COLO829 (cell line): ENCODE measurements at regions not wholly inside any gene's neighbourhood (a gene's known extent, or its start where the extent isn't known, plus 50 kb on each side); places are given as distances from the start of the nearest gene placed in this dataset.
"Not testable (repeated sequence)": the region's sequence is repeated elsewhere in the genome, so short reads cannot be mapped to it uniquely, and the experiment has no call there.

Experiments
- DNase-seq: peaks from one replicate; pipeline ENCODE4 v3.0.0; 2012; ENCODE audit warnings: low spot score

- no peak for DNase-seq
These were observed 258.6 kb upstream of the AGTR2 start for GRCh38 chrX:115911967-115912366.

DNA sequence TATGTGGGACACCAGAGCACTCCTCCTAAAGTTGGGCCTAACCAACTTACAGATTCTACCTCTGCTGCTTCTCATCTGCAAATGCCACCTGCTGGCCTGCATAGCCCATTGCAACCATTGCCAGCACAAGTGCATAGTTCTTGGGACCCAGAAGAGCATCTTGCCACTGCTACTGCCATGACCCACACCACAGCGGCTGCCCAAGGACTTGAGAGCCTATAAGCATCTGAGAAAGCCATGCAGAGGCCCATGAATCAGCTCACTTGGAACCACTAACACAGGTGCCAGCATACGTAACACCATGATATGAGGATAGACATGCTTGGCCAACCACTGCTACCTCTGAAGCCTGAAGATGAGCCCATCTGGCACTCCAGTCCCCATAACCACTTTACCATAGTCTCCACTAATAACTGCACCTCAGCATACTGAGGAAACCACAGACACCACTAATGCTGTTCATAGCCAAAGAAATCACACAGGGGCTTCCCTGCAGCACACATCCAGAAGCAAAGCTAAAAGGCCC lies 258.1 kb upstream of the AGTR2 start:
- no peak for DNase-seq

DNA sequence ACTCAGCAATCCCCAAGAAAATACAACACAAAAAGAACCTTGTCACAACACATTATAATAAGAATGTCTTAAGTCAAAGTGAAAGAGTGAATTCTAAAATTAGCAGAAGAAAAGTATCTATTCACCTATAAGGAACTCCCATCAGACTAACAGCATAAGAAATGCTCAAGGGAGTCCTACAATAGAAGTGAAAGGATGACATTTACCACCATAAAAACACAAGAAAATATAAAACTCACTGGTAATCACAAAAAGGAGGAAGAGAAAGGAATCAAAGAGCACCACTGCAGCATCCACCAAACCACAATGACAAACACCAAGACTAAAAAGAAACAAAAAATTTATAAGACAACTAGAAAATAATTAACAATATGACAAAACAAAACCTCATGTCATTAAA lies 257.0 kb upstream of the AGTR2 start:
- no peak for DNase-seq

- DNase-seq = not testable (repeated sequence)
These were observed 254.9 kb upstream of the AGTR2 start for GRCh38 chrX:115915625-115916024.

DNA sequence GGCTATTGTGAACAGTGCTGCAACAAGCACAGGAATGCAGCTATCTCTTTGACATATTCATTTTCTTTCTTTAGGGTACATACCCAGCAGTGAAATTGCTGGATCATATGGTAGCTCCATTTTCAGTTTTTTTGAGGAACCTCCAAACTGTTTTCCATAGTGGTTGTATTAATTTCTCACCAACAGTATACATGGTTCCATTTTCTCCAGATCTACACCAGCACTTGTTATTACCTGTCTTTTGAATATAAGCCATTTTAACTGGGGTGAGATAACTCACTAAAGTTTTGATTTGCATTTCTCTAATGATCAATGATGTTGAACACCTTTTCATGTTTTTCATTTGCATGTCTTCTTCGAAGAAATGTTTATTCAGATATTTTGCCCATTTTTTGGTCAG lies 241.1 kb upstream of the AGTR2 start:
- no peak for DNase-seq

DNA sequence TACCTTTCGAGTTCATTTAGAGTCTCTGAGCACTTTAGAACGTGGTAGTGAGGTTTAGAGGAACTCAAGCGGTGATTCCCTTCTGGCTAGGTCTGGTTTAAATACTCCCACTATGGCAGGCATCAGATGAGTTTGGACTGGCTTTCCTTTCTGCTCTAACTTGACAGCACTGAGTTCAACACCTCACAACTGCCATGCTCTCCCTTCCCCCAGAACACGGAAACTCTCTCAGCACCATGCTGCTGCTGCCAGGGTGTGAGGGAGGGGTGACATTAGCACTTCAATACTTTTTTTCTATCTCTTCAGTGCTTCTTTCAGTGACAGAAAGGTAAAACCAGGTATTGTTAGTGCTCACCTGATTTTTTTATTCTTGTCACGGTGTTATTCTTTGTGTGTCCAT lies 234.5 kb upstream of the AGTR2 start:
- DNase-seq = no peak

GRCh38 chrX:115939070-115939469 lies 231.5 kb upstream of the AGTR2 start:
- no peak for DNase-seq

DNA sequence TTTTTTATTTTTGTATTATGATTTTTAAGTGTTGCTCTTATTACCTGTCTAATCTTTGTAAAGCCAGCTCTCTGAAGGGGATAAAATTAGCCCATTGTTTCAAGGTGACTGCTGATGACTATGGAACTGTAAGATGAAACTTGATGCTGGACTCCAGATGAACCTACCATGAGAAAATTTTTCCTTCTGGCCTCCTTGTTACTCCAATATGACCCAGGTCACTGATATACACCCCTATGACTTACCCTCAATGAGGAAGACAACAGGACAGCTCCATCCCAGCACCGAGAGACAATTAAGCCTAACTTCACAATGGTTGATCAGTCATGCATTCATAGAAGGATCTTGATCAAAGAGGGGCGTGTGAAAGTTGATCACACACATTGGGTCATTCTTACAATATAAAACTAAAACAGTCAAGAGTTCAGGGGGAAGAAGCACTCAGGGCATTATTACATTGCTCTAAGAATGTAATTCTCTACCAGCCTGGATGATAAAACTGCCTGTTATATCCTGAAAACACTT lies 230.8 kb upstream of the AGTR2 start:
- no peak for DNase-seq

GRCh38 chrX:115940348-115940747 lies 230.2 kb upstream of the AGTR2 start:
- no peak for DNase-seq

- peak; percentile 87 for DNase-seq
These were observed 229.6 kb upstream of the AGTR2 start for GRCh38 chrX:115940888-115941332.

GRCh38 chrX:115941388-115941787 lies 229.2 kb upstream of the AGTR2 start:
- no peak for DNase-seq

- no peak for DNase-seq
These were observed 224.5 kb upstream of the AGTR2 start for GRCh38 chrX:115946059-115946458.

DNA sequence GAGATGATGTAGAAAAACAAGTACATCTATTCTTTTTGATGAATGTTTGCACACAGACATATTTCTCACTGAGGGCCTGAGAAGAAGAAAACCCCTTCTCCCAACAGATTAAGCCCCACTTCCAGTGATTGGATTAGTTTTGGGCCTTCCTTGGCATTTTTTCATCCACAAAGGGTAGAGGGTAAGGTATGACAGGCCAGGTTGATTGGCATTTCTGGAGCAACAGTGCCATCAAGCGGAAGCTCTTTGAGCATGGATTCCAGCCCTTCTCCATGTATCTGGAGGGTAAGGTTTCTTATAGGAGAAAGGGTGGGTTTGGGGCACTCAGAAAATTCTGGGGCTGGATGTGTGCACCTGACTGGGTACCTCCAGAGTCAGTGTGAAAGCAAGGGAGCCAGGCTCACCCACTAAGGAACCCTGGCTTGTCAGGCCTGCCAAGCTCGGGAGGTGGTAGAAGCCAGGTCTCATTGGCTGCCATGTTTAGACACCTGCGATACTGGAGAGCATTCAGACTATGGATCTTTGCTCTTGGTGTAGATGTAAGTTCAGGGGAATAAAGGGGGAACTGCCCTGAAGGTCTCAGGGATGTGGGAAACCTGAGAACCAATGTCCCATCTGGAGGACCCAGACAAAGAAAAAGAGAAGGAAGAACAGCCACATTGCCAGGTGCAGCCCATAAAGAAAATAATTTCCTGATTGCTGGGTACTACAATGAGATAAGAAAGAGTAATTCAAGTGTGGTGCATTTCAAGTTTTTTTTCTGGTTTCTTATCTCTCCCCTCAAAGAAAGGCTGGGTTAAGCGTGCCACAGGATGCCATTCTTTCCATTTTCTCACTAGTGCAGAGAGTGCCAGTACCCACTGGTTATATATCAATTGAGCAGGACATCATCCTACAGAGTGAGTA lies 222.3 kb upstream of the AGTR2 start:
- DNase-seq = peak; percentile 24

DNA sequence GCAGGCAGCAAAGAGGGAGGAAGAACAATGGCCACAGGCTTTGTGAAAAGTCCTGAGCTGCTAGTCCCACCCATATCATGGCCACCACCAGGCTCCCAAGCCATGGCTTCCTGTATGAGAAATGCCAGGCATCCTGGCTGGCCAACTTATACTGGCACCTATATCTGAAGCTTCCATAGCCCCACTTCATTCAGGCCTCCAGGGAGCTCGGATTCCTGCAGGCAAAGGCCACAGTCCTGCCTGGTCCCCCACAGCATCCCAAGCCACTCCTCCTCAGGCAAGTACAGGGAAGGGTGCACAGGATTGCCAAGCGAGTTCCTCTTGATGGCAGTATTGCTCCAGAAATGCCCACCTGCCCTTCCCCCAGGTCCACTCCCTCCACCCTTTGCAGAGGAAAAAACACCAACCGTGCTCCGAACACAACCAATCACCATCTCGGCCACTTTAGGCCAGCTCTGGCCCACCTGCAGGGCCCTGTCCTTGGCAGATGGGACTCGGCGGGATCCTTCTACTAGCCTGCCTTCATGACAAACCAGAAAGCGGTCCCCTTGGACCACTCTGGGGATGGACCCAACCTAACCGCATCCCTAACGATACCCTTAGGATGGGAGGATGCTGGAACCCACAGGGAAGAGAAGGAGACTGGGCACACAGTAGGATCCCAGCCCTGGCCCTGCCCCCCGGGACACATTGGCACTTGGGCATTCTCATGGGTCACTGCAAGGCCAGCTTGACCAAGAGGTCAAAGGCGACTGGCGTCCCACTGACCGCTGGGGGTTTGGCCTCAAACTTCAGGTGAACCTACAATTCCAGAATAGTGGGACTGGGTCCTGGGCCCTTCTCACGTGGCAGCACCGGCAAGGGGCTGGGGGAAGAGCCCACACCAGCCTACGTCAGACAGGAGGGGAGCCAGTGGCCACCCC lies 220.4 kb upstream of the AGTR2 start:
- no peak for DNase-seq

DNA sequence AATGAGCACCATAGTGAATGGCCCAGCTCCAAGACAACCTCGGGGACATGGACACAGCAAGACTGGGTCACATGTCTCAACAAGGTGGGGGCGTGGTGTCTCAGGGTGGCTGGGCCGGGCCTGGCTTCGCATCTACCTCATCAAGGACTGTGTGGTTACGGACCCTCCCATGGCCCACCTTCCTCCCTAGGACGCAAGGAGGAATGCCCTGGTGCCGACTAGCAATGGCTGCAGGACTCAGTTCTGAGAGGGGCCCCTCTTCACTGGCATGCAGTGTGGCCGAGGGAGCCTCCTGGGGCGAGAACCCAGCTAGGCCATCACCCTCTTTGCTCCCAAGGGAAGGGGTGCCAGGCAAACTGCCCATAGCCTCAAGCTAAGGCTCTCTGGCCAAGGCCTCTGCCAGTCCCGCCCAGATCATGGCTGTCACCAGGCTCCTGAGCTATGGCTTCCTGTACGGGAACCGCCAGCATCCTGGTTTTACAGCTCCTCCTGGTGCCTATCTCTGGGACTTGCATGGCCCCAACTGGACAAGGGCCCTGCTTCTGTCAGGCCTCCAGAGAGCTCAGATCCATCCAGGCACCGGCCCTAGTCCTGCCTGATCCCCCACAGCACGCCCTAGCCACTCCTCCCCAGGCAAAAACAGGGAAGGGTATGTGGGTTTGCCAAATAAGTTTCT lies 218.0 kb upstream of the AGTR2 start:
- DNase-seq = no peak

- peak; percentile 22 for DNase-seq
These were observed 212.6 kb upstream of the AGTR2 start for GRCh38 chrX:115957862-115958490.

- no peak for DNase-seq
These were observed 211.7 kb upstream of the AGTR2 start for GRCh38 chrX:115958687-115959359.

DNA sequence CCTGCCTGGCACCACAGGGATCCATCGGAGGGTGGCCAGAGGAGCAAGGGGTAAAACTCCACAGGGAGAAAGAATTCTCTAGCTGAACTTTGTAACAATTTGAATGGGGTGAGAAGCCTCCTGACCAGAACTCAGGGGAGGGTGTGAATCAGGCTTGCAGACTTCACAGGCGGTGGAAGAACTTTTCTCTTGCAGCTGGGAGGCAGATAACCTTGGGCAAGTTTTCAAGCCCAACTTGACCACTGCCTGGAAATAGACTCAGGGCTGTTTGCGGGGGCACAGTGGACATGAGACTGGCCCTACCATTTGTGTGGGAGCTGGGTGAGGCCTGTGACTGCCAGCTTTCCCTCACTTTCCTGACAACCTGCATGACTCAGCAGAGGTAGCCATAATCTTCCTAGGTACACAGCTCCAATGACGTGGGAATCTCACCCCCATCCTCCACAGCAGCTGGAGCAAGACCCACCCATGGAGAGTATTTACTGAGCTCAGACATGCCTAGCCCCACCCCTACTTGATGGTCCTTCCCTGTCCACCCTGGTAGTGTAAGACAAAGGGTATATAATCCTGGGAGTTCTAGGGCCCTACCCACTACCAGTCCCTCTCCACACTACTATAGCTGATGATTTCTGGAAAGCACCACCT lies 210.0 kb upstream of the AGTR2 start:
- DNase-seq = no peak

- DNase-seq = no peak
These were observed 203.6 kb upstream of the AGTR2 start for GRCh38 chrX:115966920-115967319.
